ENCODE measurements at regions not wholly inside any gene's neighbourhood (a gene's known extent, or its start where the extent isn't known, plus 50 kb on each side); places are given as distances from the start of the nearest gene placed in this dataset.

GRCh38 chr13:79098596-79098995, 307.5 kb downstream of the RBM26 start:
- no peak overlapping the region for H3K27ac ChIP-seq
- no peak overlapping the region for H3K4me3 ChIP-seq
- no peaks in the 10 kb centered on the region for H3K36me3 ChIP-seq (replicated peaks in 1 of 2; ENCODE audit: insufficient read depth in 1 of 2, low read depth in 2 of 2)
- ATAC-seq (no peak), DNase-seq (no peak)
- TF ChIP-seq POLR2A (IDR thresholded peaks at IDR 0.05), result no peak
- no peak for TF ChIP-seq CTCF (IDR thresholded peaks at IDR 0.05)
- intact Hi-C loops (cut with DNase I), result no loop called here
- no peaks in the 10 kb centered on the region for H3K27me3 ChIP-seq
- WGBS, 2 donors, result 32 to 33% methylated on average over 4 of the region's 4 CpGs
- no peaks in the 10 kb centered on the region for H3K9me3 ChIP-seq
- no peaks in the 10 kb centered on the region for H3K4me1 ChIP-seq

GRCh38 chr13:79097201-79097600, 308.9 kb downstream of the RBM26 start:
- 60 to 64% methylated on average over 1 of the region's 1 CpG for WGBS, 2 donors
- Histone ChIP-seq H3K4me3 (no peak overlapping the region), H3K27me3 (no peaks in the 10 kb centered on the region), H3K36me3 (replicated peaks in 1 of 2; ENCODE audit: insufficient read depth in 1 of 2, low read depth in 2 of 2) (no peaks in the 10 kb centered on the region), H3K4me1 (no peaks in the 10 kb centered on the region), H3K9me3 (no peaks in the 10 kb centered on the region), H3K27ac (no peak overlapping the region)
- no peak for DNase-seq
- ATAC-seq, result no peak
- intact Hi-C loops (cut with DNase I), result no loop called here
- no peak for TF ChIP-seq CTCF (IDR thresholded peaks at IDR 0.05)
- TF ChIP-seq POLR2A (IDR thresholded peaks at IDR 0.05), result no peak

GRCh38 chr13:79096099-79096498, 310.0 kb downstream of the RBM26 start:
- DNase-seq (no peak), ATAC-seq (no peak)
- Histone ChIP-seq H3K4me3 (no peak overlapping the region), H3K27ac (no peak overlapping the region), H3K27me3 (no peaks in the 10 kb centered on the region), H3K9me3 (no peaks in the 10 kb centered on the region), H3K36me3 (replicated peaks in 1 of 2; ENCODE audit: insufficient read depth in 1 of 2, low read depth in 2 of 2) (no peaks in the 10 kb centered on the region), H3K4me1 (no peaks in the 10 kb centered on the region)
- intact Hi-C loops (cut with DNase I), result no loop called here
- TF ChIP-seq POLR2A (IDR thresholded peaks at IDR 0.05) (no peak), CTCF (IDR thresholded peaks at IDR 0.05) (no peak)
- 17 to 21% methylated on average over 1 of the region's 1 CpG for WGBS, 2 donors

GRCh38 chr13:79090552-79091124, 315.4 kb downstream of the RBM26 start:
- DNase-seq (no peak), ATAC-seq (no peak)
- no peaks in the 10 kb centered on the region for H3K27me3 ChIP-seq
- H3K36me3 ChIP-seq (replicated peaks in 1 of 2; ENCODE audit: insufficient read depth in 1 of 2, low read depth in 2 of 2), result no peaks in the 10 kb centered on the region
- no peak overlapping the region for H3K4me3 ChIP-seq
- intact Hi-C loops (cut with DNase I), result no loop called here
- WGBS, 2 donors, result 51 to 72% methylated on average over 4 of the region's 4 CpGs
- no peak overlapping the region for H3K27ac ChIP-seq
- TF ChIP-seq CTCF (IDR thresholded peaks at IDR 0.05), result no peak
- TF ChIP-seq POLR2A (IDR thresholded peaks at IDR 0.05), result no peak
- no peaks in the 10 kb centered on the region for H3K9me3 ChIP-seq
- no peaks in the 10 kb centered on the region for H3K4me1 ChIP-seq

- no peaks in the 10 kb centered on the region for H3K27me3 ChIP-seq
- WGBS, 2 donors, result 51 to 53% methylated on average over 4 of the region's 4 CpGs
- H3K9me3 ChIP-seq, result no peaks in the 10 kb centered on the region
- H3K36me3 ChIP-seq (replicated peaks in 1 of 2; ENCODE audit: insufficient read depth in 1 of 2, low read depth in 2 of 2), result no peaks in the 10 kb centered on the region
- intact Hi-C loops (cut with DNase I), result no loop called here
- no peak overlapping the region for H3K27ac ChIP-seq
- DNase-seq (no peak), ATAC-seq (no peak)
- no peak for TF ChIP-seq CTCF (IDR thresholded peaks at IDR 0.05)
- TF ChIP-seq POLR2A (IDR thresholded peaks at IDR 0.05), result no peak
- H3K4me1 ChIP-seq, result no peaks in the 10 kb centered on the region
- H3K4me3 ChIP-seq, result no peak overlapping the region
Observed at GRCh38 chr13:79084802-79085424, 321.1 kb downstream of the RBM26 start.
